Hepatocyte (in vitro differentiated cells): ENCODE measurements at regions not wholly inside any gene's neighbourhood (a gene's known extent, or its start where the extent isn't known, plus 50 kb on each side); places are given as distances from the start of the nearest gene placed in this dataset.

ENCODE experiments used
- DNase-seq: peaks from one replicate; pipeline ENCODE4 v3.0.0-alpha.2; 2016; ENCODE audit warnings: low spot score
- H2AFZ ChIP-seq: fragments of 200-600 bp; sonication (generic); 2 replicates; pipeline ENCODE4 v1.6.0; 2016; ENCODE audit warnings: antibody characterized with exemption, mild to moderate bottlenecking
- H3K27ac ChIP-seq: fragments of 200-600 bp; sonication (generic); 2 replicates; pipeline ENCODE4 v1.5.1; 2016; ENCODE audit warnings: mild to moderate bottlenecking
- H3K27me3 ChIP-seq: fragments of 200-600 bp; sonication (generic); 2 replicates; pipeline ENCODE4 v1.6.1; 2016
- H3K36me3 ChIP-seq: fragments of 200-600 bp; sonication (generic); replicated peaks from 2 replicates; pipeline ENCODE4 v1.5.1; 2016; ENCODE audit warnings: low read depth; ENCODE audit not compliant: insufficient read depth
- H3K4me1 ChIP-seq: fragments of 200-600 bp; sonication (generic); 2 replicates; pipeline ENCODE4 v1.5.1; 2016; ENCODE audit warnings: mild to moderate bottlenecking, moderate library complexity; ENCODE audit not compliant: insufficient read depth
- H3K4me2 ChIP-seq: fragments of 200-600 bp; sonication (generic); 2 replicates; pipeline ENCODE4 v1.6.0; 2016
- H3K4me3 ChIP-seq: fragments of 200-600 bp; sonication (generic); 2 replicates; pipeline ENCODE4 v1.5.1; 2016; ENCODE audit warnings: mild to moderate bottlenecking
- H3K79me2 ChIP-seq: fragments of 200-600 bp; sonication (generic); 2 replicates; pipeline ENCODE4 v1.6.0; 2017; ENCODE audit warnings: mild to moderate bottlenecking
- H3K9me2 ChIP-seq: fragments of 200-600 bp; sonication (generic); replicated peaks from 2 replicates; pipeline ENCODE4 v1.6.0; 2017; ENCODE audit warnings: mild to moderate bottlenecking; ENCODE audit not compliant: insufficient read depth
- H3K9me3 ChIP-seq: fragments of 200-600 bp; sonication (generic); 2 replicates; pipeline ENCODE4 v1.5.1; 2016; ENCODE audit warnings: low read depth, mild to moderate bottlenecking
- H4K20me1 ChIP-seq: fragments of 200-600 bp; sonication (generic); 2 replicates; pipeline ENCODE4 v1.6.0; 2016; ENCODE audit warnings: mild to moderate bottlenecking; ENCODE audit not compliant: insufficient read depth, poor library complexity, severe bottlenecking
- CTCF ChIP-seq: fragments of 200-600 bp; sonication (generic); IDR thresholded peaks from 2 replicates; pipeline ENCODE4 v1.5.1; 2016; ENCODE audit warnings: antibody characterized with exemption, mild to moderate bottlenecking; ENCODE audit not compliant: poor library complexity
- EZH2 ChIP-seq: fragments of 200-600 bp; sonication (generic); IDR thresholded peaks from 2 replicates; pipeline ENCODE4 v1.6.1; 2016; ENCODE audit warnings: antibody characterized with exemption, mild to moderate bottlenecking, borderline replicate concordance
- EZH2phosphoT487 ChIP-seq: fragments of 200-600 bp; sonication (generic); IDR thresholded peaks from one replicate; pipeline ENCODE4 v1.6.1; 2018; ENCODE audit warnings: antibody characterized with exemption, mild to moderate bottlenecking, low read depth, moderate library complexity; ENCODE audit not compliant: unreplicated experiment, severe bottlenecking
- WGBS: methylation state at CpG from one replicate; pipeline ENCODE4 v1.1.6; 2016; ENCODE audit warnings: low lambda C conversion rate; ENCODE audit errors: missing lambda C conversion rate; 5-methylcytosine and 5-hydroxymethylcytosine counted together

GRCh38 chr16:11428623-11428953 is 83.3 kb downstream of the RMI2 start:
- Histone ChIP-seq H3K27ac (no peak overlapping the region), H3K36me3 (no peaks in the 10 kb centered on the region), H3K9me3 (no peaks in the 10 kb centered on the region), H3K4me1 (no peaks in the 10 kb centered on the region), H3K79me2 (no peaks in the 10 kb centered on the region), H3K4me2 (no peak overlapping the region), H2AFZ (no peak overlapping the region), H3K4me3 (no peak overlapping the region), H4K20me1 (no peaks in the 10 kb centered on the region), H3K27me3 (no peaks in the 10 kb centered on the region), H3K9me2 (no peaks in the 10 kb centered on the region)
- TF ChIP-seq EZH2 (no peak), EZH2phosphoT487 (no peak), CTCF (no peak)
- WGBS, result 75% methylated on average over 4 of the region's 4 CpGs
- no peak for DNase-seq

GRCh38 chr16:11429123-11429522 is 83.9 kb downstream of the RMI2 start:
- TF ChIP-seq EZH2 (no peak), EZH2phosphoT487 (no peak), CTCF (no peak)
- no peak overlapping the region for H3K4me2 ChIP-seq
- no peaks in the 10 kb centered on the region for H3K9me3 ChIP-seq
- no peaks in the 10 kb centered on the region for H4K20me1 ChIP-seq
- no peaks in the 10 kb centered on the region for H3K79me2 ChIP-seq
- no peaks in the 10 kb centered on the region for H3K27me3 ChIP-seq
- WGBS, result 66% methylated on average over 6 of the region's 6 CpGs
- no peaks in the 10 kb centered on the region for H3K36me3 ChIP-seq
- no peak overlapping the region for H3K27ac ChIP-seq
- H2AFZ ChIP-seq, result no peak overlapping the region
- H3K4me3 ChIP-seq, result no peak overlapping the region
- H3K9me2 ChIP-seq, result no peaks in the 10 kb centered on the region
- DNase-seq, result no peak
- H3K4me1 ChIP-seq, result no peaks in the 10 kb centered on the region

GRCh38 chr16:11429823-11430222 is 84.6 kb downstream of the RMI2 start:
- WGBS, result 52% methylated on average over 6 of the region's 6 CpGs

More at GRCh38 chr16:11429823-11430222, 84.6 kb downstream of the RMI2 start:
- Histone ChIP-seq H3K9me3 (no peaks in the 10 kb centered on the region), H3K27ac (no peak overlapping the region), H3K4me2 (no peak overlapping the region), H3K9me2 (no peaks in the 10 kb centered on the region), H3K79me2 (no peaks in the 10 kb centered on the region), H3K36me3 (no peaks in the 10 kb centered on the region), H3K4me1 (no peaks in the 10 kb centered on the region), H3K4me3 (no peak overlapping the region), H3K27me3 (no peaks in the 10 kb centered on the region), H2AFZ (no peak overlapping the region), H4K20me1 (no peaks in the 10 kb centered on the region)
- TF ChIP-seq EZH2phosphoT487 (no peak), EZH2 (no peak), CTCF (no peak)
- DNase-seq, result peak; percentile 38
